ENCODE measurements at regions not wholly inside any gene's neighbourhood (a gene's known extent, or its start where the extent isn't known, plus 50 kb on each side); places are given as distances from the start of the nearest gene placed in this dataset.

- TF ChIP-seq CTCF (IDR thresholded peaks at IDR 0.05) (no peak), EZH2 (IDR thresholded peaks at IDR 0.05; ENCODE audit: borderline replicate concordance, insufficient read depth, low read depth, low read length, poor library complexity, severe bottlenecking) (no peak)
Observed at GRCh38 chr18:21191596-21192307, 50.3 kb upstream of the GREB1L start.

All from B cell (primary cell).